Activated T-cell treated with anti-CD3 and anti-CD28 coated beads for 4 hours (primary cell): ENCODE measurements at regions not wholly inside any gene's neighbourhood (a gene's known extent, or its start where the extent isn't known, plus 50 kb on each side); places are given as distances from the start of the nearest gene placed in this dataset.
"Not testable (repeated sequence)": the region's sequence is repeated elsewhere in the genome, so short reads cannot be mapped to it uniquely, and the experiment has no call there.

Experiments
- DNase-seq: peaks from one replicate; pipeline ENCODE4 v3.0.0-alpha.2; 2020

- not testable (repeated sequence) for DNase-seq
Observed at GRCh38 chr7:35853194-35853593, 52.3 kb downstream of the SEPTIN7 start.

- DNase-seq: no peak
Observed at GRCh38 chr7:35854311-35854710, 53.5 kb downstream of the SEPTIN7 start.

- no peak for DNase-seq
Observed at GRCh38 chr7:35856175-35856574, 55.3 kb downstream of the SEPTIN7 start.

DNA sequence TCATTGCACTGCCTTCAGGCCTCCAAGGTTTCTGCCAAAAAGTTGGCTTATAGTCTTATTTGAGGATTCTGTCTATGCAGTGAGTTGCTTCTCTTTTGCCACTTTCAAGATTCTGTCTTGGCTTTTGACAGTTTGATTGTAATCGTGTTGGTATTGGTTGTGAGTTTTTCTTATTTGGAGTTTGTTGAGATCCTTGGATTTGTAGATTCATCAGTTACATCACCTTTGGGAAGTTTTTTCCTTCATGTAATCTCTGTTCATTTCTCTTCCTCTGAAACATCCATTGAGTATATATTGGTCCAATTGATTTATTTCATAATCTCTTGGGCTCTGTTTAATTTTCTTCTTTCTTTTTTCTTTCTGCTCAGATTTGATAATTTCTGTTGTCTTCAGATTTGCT, 59.8 kb downstream of the SEPTIN7 start:
- DNase-seq: no peak

- no peak for DNase-seq
Observed at GRCh38 chr7:35865287-35865686, 64.4 kb downstream of the SEPTIN7 start.

DNA sequence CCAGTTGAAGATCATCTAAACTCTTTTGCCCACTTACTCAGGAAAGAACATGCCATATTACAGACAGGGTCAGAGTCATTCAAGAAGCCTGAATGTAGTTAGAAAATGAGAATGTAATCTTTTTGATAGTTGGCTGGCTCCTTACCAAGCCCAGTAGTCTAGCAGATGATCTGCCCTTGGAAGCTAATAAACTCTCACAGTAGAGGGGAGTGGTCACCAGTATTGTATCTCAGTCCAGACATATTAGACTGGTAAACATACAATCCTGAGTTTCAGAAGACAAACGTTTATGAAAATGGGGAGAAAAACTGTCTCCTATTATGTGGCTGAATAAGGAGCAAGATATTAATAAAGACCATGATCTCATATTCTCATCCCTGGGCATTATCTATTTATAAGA, 65.3 kb downstream of the SEPTIN7 start:
- no peak for DNase-seq

DNA sequence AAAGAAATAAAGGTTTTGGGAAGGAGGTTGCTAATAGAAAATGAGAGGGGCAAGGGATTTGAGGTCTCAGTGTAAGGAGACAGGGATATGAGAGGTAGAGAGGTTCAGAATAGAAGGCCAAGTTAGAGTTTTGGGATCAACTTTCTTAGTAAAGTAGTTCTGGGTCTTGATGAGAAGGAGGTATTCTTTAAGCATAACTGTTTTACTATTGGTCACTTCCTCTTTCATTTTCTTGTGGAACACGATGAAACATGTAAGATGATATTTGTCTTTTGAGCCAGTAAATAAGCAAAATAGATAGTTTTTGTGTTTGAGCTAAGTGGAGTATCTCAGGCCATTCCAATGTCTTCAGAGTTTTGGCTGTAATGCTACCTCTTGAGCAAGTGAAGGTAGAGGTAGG, 68.3 kb downstream of the SEPTIN7 start:
- DNase-seq: not testable (repeated sequence)

DNA sequence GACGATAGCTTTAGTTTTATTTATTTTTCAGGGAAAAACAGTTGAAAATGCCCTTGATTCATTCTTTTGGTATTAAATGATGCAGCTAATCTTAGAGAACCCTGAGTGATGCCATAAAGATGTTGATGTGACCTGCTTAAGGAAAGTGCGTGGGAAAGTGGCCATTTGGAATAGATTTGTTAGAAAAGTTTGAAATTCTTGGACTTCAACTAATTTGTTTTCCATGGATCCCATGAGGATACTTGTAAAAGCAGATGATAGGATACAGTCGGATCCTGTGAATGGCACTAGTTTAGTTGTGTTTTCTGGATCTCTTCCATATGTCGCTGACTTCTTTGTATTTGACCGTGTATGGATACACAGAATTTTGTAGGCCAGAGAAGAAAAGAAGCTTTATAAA, 69.0 kb downstream of the SEPTIN7 start:
- DNase-seq: no peak

GRCh38 chr7:35871856-35872255, 71.0 kb downstream of the SEPTIN7 start:
- DNase-seq: no peak

DNA sequence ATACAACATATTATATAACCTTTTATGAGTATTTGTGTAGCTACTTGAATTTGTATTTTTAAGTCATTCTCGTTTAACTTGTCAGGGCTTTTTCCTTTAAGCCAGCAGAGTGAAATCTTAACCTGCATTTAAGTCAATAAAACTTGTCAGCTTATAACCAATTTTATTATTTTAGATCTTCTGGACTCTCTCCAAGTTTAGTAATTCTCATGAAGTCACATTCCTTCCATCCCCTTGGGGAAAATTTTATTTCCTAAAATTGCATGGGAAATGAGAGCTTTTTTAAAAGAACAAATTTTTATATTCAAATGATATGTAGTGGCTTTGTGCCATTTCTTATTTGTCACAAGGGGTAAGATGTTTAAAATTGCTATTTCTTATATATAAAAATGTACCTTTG, 74.0 kb downstream of the SEPTIN7 start:
- no peak for DNase-seq

DNA sequence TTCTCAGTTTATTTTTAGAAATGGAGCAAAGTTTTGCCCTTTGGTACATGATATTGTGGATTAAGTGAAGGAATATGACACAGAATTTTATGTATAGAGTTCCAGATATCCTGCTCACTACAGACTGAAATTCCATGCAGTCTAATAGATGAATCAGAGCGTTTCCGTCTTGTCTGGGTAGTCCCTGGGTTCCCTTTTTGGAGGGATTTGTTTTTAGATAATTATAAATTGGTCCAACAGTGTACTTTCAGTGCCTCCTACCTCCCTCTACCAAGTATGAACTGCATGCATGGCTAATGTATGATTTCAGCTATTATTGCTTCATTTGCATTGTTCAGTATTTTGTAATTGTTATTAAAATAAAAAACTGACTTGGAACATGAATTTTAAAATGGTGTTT, 74.4 kb downstream of the SEPTIN7 start:
- no peak for DNase-seq

DNA sequence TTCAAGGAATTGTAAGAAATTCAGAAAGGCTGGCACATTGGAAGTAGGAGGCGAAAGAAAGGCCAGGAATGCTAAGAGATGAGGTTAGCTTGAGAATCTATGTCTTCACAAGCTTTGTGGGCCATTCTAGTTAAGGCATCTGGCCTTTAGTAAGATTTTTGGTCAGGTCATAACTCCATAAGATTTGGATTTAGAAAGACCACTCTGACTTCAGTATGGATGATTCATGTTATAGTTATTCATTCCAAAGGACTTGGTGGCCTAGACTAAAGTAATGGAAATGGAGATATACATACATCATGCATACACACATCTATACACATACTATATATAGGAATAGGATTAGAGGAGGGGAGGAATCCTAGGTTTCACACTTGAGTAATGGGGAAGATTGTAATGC, 77.5 kb downstream of the SEPTIN7 start:
- no peak for DNase-seq

- DNase-seq: not testable (repeated sequence)
Observed at GRCh38 chr7:35887430-35887829, 86.6 kb downstream of the SEPTIN7 start.

DNA sequence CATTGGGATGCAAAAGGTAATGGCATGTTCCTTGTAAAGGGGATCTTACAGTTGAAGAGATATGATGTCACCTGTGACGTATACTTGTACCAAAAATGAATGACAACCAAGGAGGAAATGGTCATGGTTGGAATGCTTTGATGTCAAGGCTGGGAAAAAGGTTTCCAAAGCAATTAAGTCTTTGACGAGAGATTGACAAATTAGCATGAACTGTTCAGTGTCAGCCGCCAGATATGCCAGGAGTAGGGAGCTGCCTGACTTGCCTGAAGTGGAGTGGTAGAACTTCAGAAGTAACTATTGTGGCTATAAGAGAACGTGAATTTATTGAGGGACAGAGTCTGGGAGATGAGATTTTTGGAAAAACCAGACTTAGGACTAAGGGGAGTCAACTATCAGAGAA, 88.1 kb downstream of the SEPTIN7 start:
- no peak for DNase-seq

- DNase-seq: no peak
Observed at GRCh38 chr7:35889870-35890269, 89.0 kb downstream of the SEPTIN7 start.

GRCh38 chr7:35891004-35891830, 90.4 kb downstream of the SEPTIN7 start:
- no peak for DNase-seq

DNA sequence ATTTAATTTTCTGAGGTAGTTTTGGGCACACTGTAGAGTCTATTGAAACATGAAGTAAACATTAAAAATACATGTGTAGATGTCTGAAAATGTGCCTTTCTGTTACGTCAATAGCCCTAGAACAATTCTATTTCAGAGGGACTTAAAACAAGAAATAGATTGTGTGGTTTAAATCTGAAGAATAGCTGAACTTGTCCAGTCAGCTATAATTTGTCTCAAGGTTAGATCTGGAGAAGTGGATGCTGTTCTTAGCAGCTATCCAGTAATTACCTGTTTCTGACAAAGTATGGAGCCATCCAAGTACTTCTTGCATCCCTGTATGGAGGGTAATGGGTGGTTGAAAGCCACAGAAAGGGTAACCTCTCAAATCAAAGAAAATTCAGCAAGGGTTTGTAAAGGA, 92.8 kb downstream of the SEPTIN7 start:
- no peak for DNase-seq

GRCh38 chr7:35894721-35895120, 93.9 kb downstream of the SEPTIN7 start:
- DNase-seq: no peak

DNA sequence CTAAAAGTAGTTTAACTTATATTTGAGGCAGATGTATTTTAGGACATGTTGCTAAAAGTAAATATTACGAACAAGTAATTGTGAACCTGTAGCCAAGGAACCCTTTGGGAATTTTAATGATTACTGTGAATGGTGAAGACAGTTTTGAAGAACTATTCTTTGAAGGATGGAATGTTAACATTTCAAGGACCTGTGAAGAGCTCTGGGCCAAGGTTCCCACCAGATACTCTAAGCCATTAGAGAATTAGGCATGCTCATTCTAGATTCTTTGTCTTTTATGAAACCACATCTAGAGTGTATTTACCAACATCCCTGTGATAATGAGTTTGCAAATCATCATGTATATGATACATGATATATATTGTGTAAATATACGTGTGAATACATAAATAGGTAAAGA, 99.8 kb downstream of the SEPTIN7 start:
- no peak for DNase-seq

DNA sequence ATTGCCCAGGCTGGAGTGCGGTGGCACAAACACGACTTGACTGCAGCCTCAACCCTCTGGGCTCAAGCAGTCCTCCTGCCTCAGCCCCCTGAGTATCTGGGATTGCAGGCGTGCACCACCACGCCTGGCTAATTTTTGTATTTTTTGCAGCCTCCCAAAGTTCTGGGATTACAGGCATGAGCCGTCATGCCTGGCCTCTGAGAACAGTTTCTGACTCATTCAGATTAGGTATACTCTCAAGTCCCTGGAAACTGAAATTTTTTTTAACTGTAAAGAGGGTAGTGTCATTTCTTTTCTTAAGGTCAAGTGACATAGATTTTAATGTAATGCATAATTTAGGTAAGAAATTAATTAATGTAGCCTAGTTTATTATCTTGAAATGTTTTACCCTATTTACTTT, 104.7 kb downstream of the SEPTIN7 start:
- no peak for DNase-seq

DNA sequence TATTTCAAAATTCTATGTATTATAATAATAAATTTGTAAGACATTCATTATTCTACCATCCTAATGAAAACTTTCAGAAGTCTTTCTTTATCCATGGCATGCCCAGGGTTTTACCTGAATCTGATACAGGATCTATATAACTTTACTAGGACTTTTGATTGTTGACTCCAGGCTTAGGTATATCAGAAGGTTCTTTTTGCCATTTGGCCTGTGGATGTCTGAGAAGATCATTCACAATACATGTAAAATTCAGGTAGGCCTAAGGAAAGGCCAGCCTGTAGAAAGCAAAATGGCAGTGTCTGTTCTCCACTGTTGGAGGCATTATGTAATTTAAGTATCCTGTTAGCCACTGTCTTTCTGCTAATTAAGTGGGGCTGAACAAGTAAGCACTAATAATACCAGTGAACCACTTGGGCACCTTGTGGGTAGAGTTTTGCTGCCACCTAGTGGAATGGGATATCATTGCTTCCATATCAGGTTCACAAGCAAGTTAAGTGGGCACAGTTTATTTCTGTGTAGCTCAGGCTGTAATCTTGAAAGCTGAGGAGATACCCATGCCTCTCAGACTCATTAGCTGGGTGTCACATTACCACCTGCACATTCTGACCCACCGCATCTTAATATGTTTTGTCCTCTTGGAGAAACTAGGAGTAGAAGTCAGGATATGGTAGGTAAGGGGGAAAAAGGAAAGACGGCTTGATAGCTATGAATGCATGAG, 105.5 kb downstream of the SEPTIN7 start:
- peak; percentile 60 for DNase-seq

DNA sequence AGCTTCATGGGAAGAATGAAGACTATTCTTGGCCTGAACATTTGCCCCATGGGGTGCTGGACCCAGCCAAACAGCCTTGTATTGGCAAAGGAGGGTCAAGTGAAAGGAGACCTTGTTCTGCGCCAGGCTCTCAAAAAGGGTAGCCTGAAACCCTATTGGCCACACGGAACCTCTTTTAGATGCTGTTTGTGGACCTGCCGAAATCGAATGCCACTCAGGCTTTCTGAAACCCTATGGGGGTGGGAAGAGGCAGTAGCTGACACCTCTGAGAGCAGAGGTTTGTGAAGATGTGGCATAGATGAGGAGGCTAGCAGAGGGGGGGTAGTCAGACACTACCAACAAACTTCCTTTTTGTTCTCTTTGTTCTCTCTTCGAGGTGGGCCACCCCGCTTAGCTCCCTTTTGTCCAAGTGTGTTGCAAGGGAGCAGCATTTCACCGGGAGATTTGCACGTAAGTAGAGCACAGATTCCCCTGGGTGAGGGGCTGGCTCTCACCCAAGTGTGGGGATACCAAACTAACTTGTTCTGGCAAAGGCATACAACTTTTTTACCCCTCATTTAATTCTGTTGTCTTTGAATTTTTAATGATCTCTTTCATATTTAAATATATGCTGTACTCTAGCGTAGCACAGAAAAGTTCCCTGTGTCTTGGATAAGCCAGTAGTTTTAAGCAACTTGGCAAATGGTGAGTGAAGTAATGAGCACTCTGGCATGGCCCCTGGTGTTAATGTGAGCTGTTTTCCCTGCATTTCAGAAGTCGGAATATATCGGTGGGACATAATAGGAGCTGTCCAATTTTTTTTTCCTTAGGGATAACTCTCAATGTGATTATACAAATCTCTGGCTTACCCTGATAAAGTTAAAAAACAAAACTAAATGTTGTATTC, 107.7 kb downstream of the SEPTIN7 start:
- DNase-seq: no peak

DNA sequence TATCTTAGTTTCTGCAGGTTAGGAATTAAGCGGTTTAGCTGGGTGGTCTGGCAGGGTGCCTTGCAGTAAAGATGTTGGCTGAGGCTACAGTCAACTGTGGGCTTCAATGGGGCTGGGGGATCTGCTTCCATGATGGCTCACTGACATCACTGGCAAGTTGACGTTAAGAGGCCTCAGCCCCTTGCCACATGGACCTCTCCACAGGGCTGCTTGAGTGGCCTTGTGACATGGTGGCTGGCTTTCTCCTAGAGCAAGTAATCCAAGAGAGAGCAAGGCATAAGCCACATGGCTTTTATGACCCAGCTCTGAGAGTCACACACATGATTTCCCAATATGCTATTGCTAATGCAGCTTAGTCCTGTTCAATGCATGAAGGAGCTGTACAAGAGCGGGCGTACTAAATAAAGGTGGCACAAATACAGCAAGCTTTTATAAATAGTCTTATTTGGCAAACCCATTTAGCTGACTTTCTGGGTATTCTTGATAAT, 109.1 kb downstream of the SEPTIN7 start:
- no peak for DNase-seq
